ENCODE measurements at regions not wholly inside any gene's neighbourhood (a gene's known extent, or its start where the extent isn't known, plus 50 kb on each side); places are given as distances from the start of the nearest gene placed in this dataset.

- no peaks in the 10 kb centered on the region for H3K4me1 Mint-ChIP-seq (ENCODE audit: low read depth)
- no peaks in the 10 kb centered on the region for H3K27me3 Mint-ChIP-seq
- intact Hi-C loops (cut with micrococcal nuclease), result no loop called here
- ChIA-PET POLR2A (no interaction called here), CTCF (no interaction called here)
- DNase-seq (no peak), ATAC-seq (no peak)
- peaks cover 6% of the 10 kb centered on the region for H3K36me3 Mint-ChIP-seq (ENCODE audit: low read depth)
- H3K9me3 Mint-ChIP-seq, result peaks cover 7% of the 10 kb centered on the region
- TF ChIP-seq CTCF (IDR thresholded peaks at IDR 0.05), result no peak
- no peak overlapping the region for H3K4me3 Mint-ChIP-seq
- H3K27ac Mint-ChIP-seq, result no peak overlapping the region
Observed at GRCh38 chr3:11705049-11705448, 61.3 kb upstream of the VGLL4 start.

- no peak overlapping the region for H3K4me3 Mint-ChIP-seq
- ATAC-seq (no peak), DNase-seq (no peak)
- ChIA-PET POLR2A (no interaction called here), CTCF (no interaction called here)
- H3K9me3 Mint-ChIP-seq, result no peaks in the 10 kb centered on the region
- H3K27me3 Mint-ChIP-seq, result no peaks in the 10 kb centered on the region
- no peak overlapping the region for H3K27ac Mint-ChIP-seq
- no peaks in the 10 kb centered on the region for H3K36me3 Mint-ChIP-seq (ENCODE audit: low read depth)
- H3K4me1 Mint-ChIP-seq (ENCODE audit: low read depth), result no peaks in the 10 kb centered on the region
- intact Hi-C loops (cut with micrococcal nuclease), result no loop called here
- TF ChIP-seq CTCF (IDR thresholded peaks at IDR 0.05), result no peak
Observed at GRCh38 chr3:11703146-11703545, 59.4 kb upstream of the VGLL4 start.

- no peak overlapping the region for H3K4me3 Mint-ChIP-seq
- no peak for TF ChIP-seq CTCF (IDR thresholded peaks at IDR 0.05)
- ChIA-PET POLR2A (interaction anchor here (1.0 kb wide), 1 partner anchor 20 kb away, joined by 3 read pairs; no protein-coding TSS in a partner anchor), CTCF (interaction anchor here (1.0 kb wide), 1 partner anchor 19 kb away, joined by 3 read pairs; no protein-coding TSS in a partner anchor)
- H3K9me3 Mint-ChIP-seq, result no peaks in the 10 kb centered on the region
- ATAC-seq, result no peak
- no peaks in the 10 kb centered on the region for H3K27me3 Mint-ChIP-seq
- DNase-seq, result no peak
- intact Hi-C loops (cut with micrococcal nuclease), result no loop called here
- H3K36me3 Mint-ChIP-seq (ENCODE audit: low read depth), result no peaks in the 10 kb centered on the region
- H3K27ac Mint-ChIP-seq, result no peak overlapping the region
- no peaks in the 10 kb centered on the region for H3K4me1 Mint-ChIP-seq (ENCODE audit: low read depth)
Observed at GRCh38 chr3:11699083-11699427, 55.3 kb upstream of the VGLL4 start.

GRCh38 chr3:11698326-11699082 lies 54.8 kb upstream of the VGLL4 start:
- H3K4me3 Mint-ChIP-seq, result no peak overlapping the region
- ATAC-seq, result no peak
- no peaks in the 10 kb centered on the region for H3K36me3 Mint-ChIP-seq (ENCODE audit: low read depth)
- H3K9me3 Mint-ChIP-seq, result no peaks in the 10 kb centered on the region
- no peaks in the 10 kb centered on the region for H3K27me3 Mint-ChIP-seq
- no peak for TF ChIP-seq CTCF (IDR thresholded peaks at IDR 0.05)
- H3K4me1 Mint-ChIP-seq (ENCODE audit: low read depth), result no peaks in the 10 kb centered on the region
- intact Hi-C loops (cut with micrococcal nuclease), result no loop called here
- POLR2A ChIA-PET, result interaction anchor here (1.0 kb wide), 1 partner anchor 19 kb away, joined by 3 read pairs; no protein-coding TSS in a partner anchor
- H3K27ac Mint-ChIP-seq, result no peak overlapping the region
- no peak for DNase-seq
- CTCF ChIA-PET, result interaction anchor here (1.0 to 1.4 kb wide), 2 partner anchors 12 to 19 kb away, joined by 3 read pairs; no protein-coding TSS in a partner anchor

- H3K9me3 Mint-ChIP-seq, result no peaks in the 10 kb centered on the region
- intact Hi-C loops (cut with micrococcal nuclease), result no loop called here
- H3K27me3 Mint-ChIP-seq, result no peaks in the 10 kb centered on the region
- no peak overlapping the region for H3K4me3 Mint-ChIP-seq
- CTCF ChIA-PET, result interaction anchor here (1.4 kb wide), 1 partner anchor 11 kb away, joined by 3 read pairs; no protein-coding TSS in a partner anchor
- no peak overlapping the region for H3K27ac Mint-ChIP-seq
- no peaks in the 10 kb centered on the region for H3K4me1 Mint-ChIP-seq (ENCODE audit: low read depth)
- no peak for ATAC-seq
- no peaks in the 10 kb centered on the region for H3K36me3 Mint-ChIP-seq (ENCODE audit: low read depth)
- TF ChIP-seq CTCF (IDR thresholded peaks at IDR 0.05), result no peak
- DNase-seq, result no peak
- POLR2A ChIA-PET, result no interaction called here
Observed at GRCh38 chr3:11697701-11698100, 54.0 kb upstream of the VGLL4 start.

Measured in activated CD8-positive, alpha-beta T cell treated with anti-CD3 and anti-CD28 coated beads for 36 hours (primary cell).